ENCODE measurements at regions not wholly inside any gene's neighbourhood (a gene's known extent, or its start where the extent isn't known, plus 50 kb on each side); places are given as distances from the start of the nearest gene placed in this dataset.

GRCh38 chr2:147490401-147491261 is 354.2 kb upstream of the ACVR2A start:
- no peak for TF ChIP-seq CTCF (IDR thresholded peaks at IDR 0.05; ENCODE audit: insufficient read depth, low read depth, low read length)
- no peak for TF ChIP-seq EZH2 (IDR thresholded peaks at IDR 0.05; ENCODE audit: insufficient read depth, low read length)

All from astrocyte (in vitro differentiated cells and primary cell).